CD14-positive monocyte (primary cell): ENCODE measurements at regions not wholly inside any gene's neighbourhood (a gene's known extent, or its start where the extent isn't known, plus 50 kb on each side); places are given as distances from the start of the nearest gene placed in this dataset.

Experiments used
- DNase-seq, 3 donors: peaks; one replicate each; pipeline ENCODE4 v3.0.0-alpha.2; 2011 to 2022
- H2AFZ ChIP-seq: 2 replicates; pipeline ENCODE4 v1.6.0; 2012; ENCODE audit warnings: mild to moderate bottlenecking, low read depth, low read length, inconsistent platforms; ENCODE audit not compliant: insufficient read depth, poor library complexity, severe bottlenecking
- H3K27ac ChIP-seq, 2 donors: 1 replicate in 1 of 2; 2 replicates in 1 of 2; pipeline ENCODE4 v1.5.1; 2012 to 2013; ENCODE audit warnings: low read length in 2 of 2, control low read depth in 1 of 2, inconsistent platforms in 1 of 2, low read depth in 1 of 2, mild to moderate bottlenecking in 1 of 2
- H3K27me3 ChIP-seq, 2 donors: one replicate each; pipeline versions ENCODE4 v1.6.0 to v1.6.1; 2011 to 2013; ENCODE audit warnings: low read length in 2 of 2; ENCODE audit not compliant: control insufficient read depth in 2 of 2, insufficient read depth in 2 of 2
- H3K36me3 ChIP-seq, 2 donors: replicated peaks in 1 of 2; 1 replicate in 1 of 2; 2 replicates in 1 of 2; pipeline versions ENCODE4 v1.5.1 to v1.6.1; 2012 to 2013; ENCODE audit warnings: low read length in 2 of 2, control low read depth in 1 of 2, inconsistent platforms in 1 of 2, mild to moderate bottlenecking in 1 of 2; ENCODE audit not compliant: insufficient read depth in 2 of 2, control insufficient read depth in 1 of 2
- H3K4me1 ChIP-seq, 2 donors: 1 replicate in 1 of 2; 2 replicates in 1 of 2; pipeline versions ENCODE4 v1.5.1 to v1.6.1; 2012 to 2013; ENCODE audit warnings: low read length in 2 of 2, control low read depth in 1 of 2, inconsistent platforms in 1 of 2, mild to moderate bottlenecking in 1 of 2, moderate library complexity in 1 of 2; ENCODE audit not compliant: insufficient read depth in 2 of 2, control insufficient read depth in 1 of 2
- H3K4me2 ChIP-seq: replicated peaks from 2 replicates; pipeline ENCODE3; 2012; ENCODE audit warnings: low read length, moderate library complexity, mild to moderate bottlenecking; ENCODE audit not compliant: poor library complexity, severe bottlenecking; ENCODE audit errors: extremely low read depth
- H3K4me3 ChIP-seq, 3 experiments: fragments of 200-600 bp in 1 of 3; sonication (generic) in 1 of 3; replicated peaks in 1 of 3; 1 replicate in 2 of 3; 2 replicates in 1 of 3; pipeline ENCODE4 v1.5.1; 2011 to 2013; ENCODE audit warnings: low read length in 3 of 3, mild to moderate bottlenecking in 3 of 3, control low read depth in 2 of 3, low read depth in 2 of 3, inconsistent platforms in 1 of 3, moderate library complexity in 1 of 3
- H3K79me2 ChIP-seq: 2 replicates; pipeline ENCODE4 v1.6.0; 2012; ENCODE audit warnings: mild to moderate bottlenecking, control low read depth, inconsistent platforms, low read length, moderate library complexity; ENCODE audit not compliant: insufficient read depth
- H3K9ac ChIP-seq: 2 replicates; pipeline ENCODE4 v1.6.0; 2017; ENCODE audit warnings: low read length, mild to moderate bottlenecking; ENCODE audit not compliant: insufficient read depth, poor library complexity, severe bottlenecking
- H3K9me3 ChIP-seq, 2 donors: replicated peaks in 1 of 2; 1 replicate in 1 of 2; 2 replicates in 1 of 2; pipeline versions ENCODE4 v1.5.1 to v1.6.1; 2012 to 2013; ENCODE audit warnings: low read length in 2 of 2, control low read depth in 1 of 2; ENCODE audit not compliant: control insufficient read depth in 1 of 2, insufficient read depth in 1 of 2
- H4K20me1 ChIP-seq: 2 replicates; pipeline ENCODE4 v1.6.0; 2012; ENCODE audit warnings: mild to moderate bottlenecking, low read length, control low read depth, moderate library complexity; ENCODE audit not compliant: insufficient read depth
- H3K27ac Mint-ChIP-seq, 7 donors: one replicate each; pipeline ENCODE4 v1.8.0; 2020; ENCODE audit warnings: mild to moderate bottlenecking in 7 of 7, mixed read lengths in 7 of 7, moderate library complexity in 6 of 7, inconsistent platforms in 2 of 7
- H3K27me3 Mint-ChIP-seq, 3 donors: one replicate each; pipeline ENCODE4 v1.8.0; 2021 to 2022; ENCODE audit warnings: low read depth in 3 of 3, mild to moderate bottlenecking in 3 of 3, mixed read lengths in 3 of 3, moderate library complexity in 3 of 3, inconsistent platforms in 1 of 3
- H3K36me3 Mint-ChIP-seq, 2 donors: one replicate each; pipeline ENCODE4 v1.8.0; 2020; ENCODE audit warnings: mixed read lengths in 2 of 2, inconsistent platforms in 1 of 2, mild to moderate bottlenecking in 1 of 2
- H3K4me1 Mint-ChIP-seq: one replicate; pipeline ENCODE4 v1.8.0; 2020; ENCODE audit warnings: mild to moderate bottlenecking, mixed read lengths
- H3K4me3 Mint-ChIP-seq, 2 donors: one replicate each; pipeline ENCODE4 v1.8.0; 2020; ENCODE audit warnings: mild to moderate bottlenecking in 2 of 2, mixed read lengths in 2 of 2, moderate library complexity in 1 of 2
- H3K9me3 Mint-ChIP-seq, 7 donors: one replicate each; pipeline ENCODE4 v1.8.0; 2020 to 2022; ENCODE audit warnings: mixed read lengths in 7 of 7, mild to moderate bottlenecking in 6 of 7, moderate library complexity in 6 of 7, inconsistent platforms in 2 of 7
- WGBS: methylation state at CpG from one replicate; pipeline ENCODE4 v1.1.5; 2013; ENCODE audit warnings: missing lambda C conversion rate; ENCODE audit not compliant: insufficient coverage; 5-methylcytosine and 5-hydroxymethylcytosine counted together
- intact Hi-C, 2 donors: fragments of 100-400 bp; cut with micrococcal nuclease; formaldehyde crosslinking; loops; one replicate each; pipeline versions ENCODE4 v1.15.0 to v1.15.1; 2023
- TF ChIP-seq, protein P1 (sequence below): fragments of 200-600 bp; IDR thresholded peaks from one replicate; pipeline ENCODE4 v1.8.0; 2022; ENCODE audit warnings: antibody characterized with exemption, mild to moderate bottlenecking

DNA sequence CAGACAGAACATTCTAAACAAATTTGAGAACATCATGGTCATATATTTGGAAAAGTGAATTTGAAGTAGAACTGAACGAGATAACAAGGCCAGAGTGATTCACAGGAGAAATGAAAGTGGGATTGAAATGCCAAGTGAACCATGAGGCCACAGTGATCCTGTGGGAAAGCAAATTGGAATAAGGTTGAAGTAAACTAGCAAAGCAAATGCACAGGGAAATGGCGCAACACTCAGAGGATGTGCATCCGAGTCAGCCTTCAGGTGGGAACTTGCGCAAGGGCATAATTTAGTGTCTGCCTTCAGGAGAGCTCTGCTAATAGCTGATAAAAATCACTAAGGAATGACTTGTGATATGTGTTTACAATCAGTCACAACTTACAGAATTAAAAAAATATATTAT, 696.6 kb downstream of the LIG4 start:
- TF ChIP-seq, protein P1, sequence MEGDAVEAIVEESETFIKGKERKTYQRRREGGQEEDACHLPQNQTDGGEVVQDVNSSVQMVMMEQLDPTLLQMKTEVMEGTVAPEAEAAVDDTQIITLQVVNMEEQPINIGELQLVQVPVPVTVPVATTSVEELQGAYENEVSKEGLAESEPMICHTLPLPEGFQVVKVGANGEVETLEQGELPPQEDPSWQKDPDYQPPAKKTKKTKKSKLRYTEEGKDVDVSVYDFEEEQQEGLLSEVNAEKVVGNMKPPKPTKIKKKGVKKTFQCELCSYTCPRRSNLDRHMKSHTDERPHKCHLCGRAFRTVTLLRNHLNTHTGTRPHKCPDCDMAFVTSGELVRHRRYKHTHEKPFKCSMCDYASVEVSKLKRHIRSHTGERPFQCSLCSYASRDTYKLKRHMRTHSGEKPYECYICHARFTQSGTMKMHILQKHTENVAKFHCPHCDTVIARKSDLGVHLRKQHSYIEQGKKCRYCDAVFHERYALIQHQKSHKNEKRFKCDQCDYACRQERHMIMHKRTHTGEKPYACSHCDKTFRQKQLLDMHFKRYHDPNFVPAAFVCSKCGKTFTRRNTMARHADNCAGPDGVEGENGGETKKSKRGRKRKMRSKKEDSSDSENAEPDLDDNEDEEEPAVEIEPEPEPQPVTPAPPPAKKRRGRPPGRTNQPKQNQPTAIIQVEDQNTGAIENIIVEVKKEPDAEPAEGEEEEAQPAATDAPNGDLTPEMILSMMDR = no peak
- H3K4me3 ChIP-seq = no peak overlapping the region
- H3K36me3 Mint-ChIP-seq = no peaks in the 10 kb centered on the region
- no peaks in the 10 kb centered on the region for H3K4me1 ChIP-seq
- H3K27ac Mint-ChIP-seq = no peak overlapping the region
- WGBS = 86% methylated on average over 3 of the region's 4 CpGs
- H3K4me2 ChIP-seq = no peak overlapping the region
- H3K27me3 ChIP-seq = no peaks in the 10 kb centered on the region
- no peaks in the 10 kb centered on the region for H4K20me1 ChIP-seq
- H3K9me3 Mint-ChIP-seq = peaks cover 0 to 6% (median 0%) of the 10 kb centered on the region in 7 donors
- no peak overlapping the region for H3K27ac ChIP-seq
- H3K4me3 Mint-ChIP-seq = no peak overlapping the region
- intact Hi-C loops = no loop called here
- H3K79me2 ChIP-seq = no peaks in the 10 kb centered on the region
- peaks cover 6% of the 10 kb centered on the region in 2 donors for H3K9me3 ChIP-seq
- no peak overlapping the region for H2AFZ ChIP-seq
- no peaks in the 10 kb centered on the region for H3K36me3 ChIP-seq
- no peaks in the 10 kb centered on the region for H3K4me1 Mint-ChIP-seq
- DNase-seq = no peak
- H3K27me3 Mint-ChIP-seq = no peaks in the 10 kb centered on the region
- no peak overlapping the region for H3K9ac ChIP-seq

DNA sequence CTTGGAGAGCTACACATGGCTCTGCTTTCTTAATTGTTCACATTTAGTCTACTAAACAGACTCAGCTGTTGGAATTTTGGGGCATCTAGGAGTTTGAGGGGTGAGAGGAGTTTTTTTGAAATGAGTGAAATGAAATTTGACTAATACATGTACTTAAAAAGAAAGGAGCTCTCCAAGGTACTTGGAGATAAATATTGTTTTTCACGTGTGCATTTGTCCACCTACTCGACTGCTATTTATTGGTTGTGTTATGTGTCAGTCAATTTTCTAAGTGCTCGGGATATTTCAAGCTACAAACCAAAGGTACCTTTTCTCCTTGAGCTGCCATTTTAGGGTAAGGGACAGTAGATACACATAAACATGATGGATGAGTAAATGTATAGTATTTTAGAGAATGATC, 697.0 kb downstream of the LIG4 start:
- Mint-ChIP-seq H3K4me3 (no peak overlapping the region), H3K9me3 (peaks cover 0 to 6% (median 0%) of the 10 kb centered on the region in 7 donors), H3K4me1 (no peaks in the 10 kb centered on the region), H3K36me3 (no peaks in the 10 kb centered on the region), H3K27me3 (no peaks in the 10 kb centered on the region), H3K27ac (no peak overlapping the region)
- Histone ChIP-seq H3K27me3 (no peaks in the 10 kb centered on the region), H3K4me3 (no peak overlapping the region), H3K4me2 (no peak overlapping the region), H3K27ac (no peak overlapping the region), H3K4me1 (no peaks in the 10 kb centered on the region), H4K20me1 (no peaks in the 10 kb centered on the region), H2AFZ (no peak overlapping the region), H3K9ac (no peak overlapping the region), H3K9me3 (peaks cover 6% of the 10 kb centered on the region in 2 donors), H3K36me3 (no peaks in the 10 kb centered on the region), H3K79me2 (no peaks in the 10 kb centered on the region)
- no peak for DNase-seq
- WGBS = no CpG with 5 or more reads among the region's 3 CpGs
- intact Hi-C loops = no loop called here
- TF ChIP-seq, protein P1 = no peak
